Endothelial cell of umbilical vein (primary cell): ENCODE measurements at regions not wholly inside any gene's neighbourhood (a gene's known extent, or its start where the extent isn't known, plus 50 kb on each side); places are given as distances from the start of the nearest gene placed in this dataset.

Experiments
- BruUV-seq: library from RNA; stranded (reverse); fragments of 400-500 nt; replicated peaks from 2 replicates; lab custom pipeline; 2021; lab: Mats Ljungman, UMichigan
- CTCF ChIA-PET: fragments of 300-600, 350-600 bp; sonication (Branson Sonifier 250); formaldehyde crosslinking; loops from one replicate; lab custom pipeline; 2021; ENCODE audit warnings: antibody characterized with exemption, inconsistent platforms; lab: Charles Lee
- POLR2A ChIA-PET: fragments of 300-600, 350-600 bp; sonication (Branson Sonifier 250); formaldehyde crosslinking; loops from one replicate; lab custom pipeline; 2021; ENCODE audit warnings: antibody characterized with exemption, inconsistent platforms; lab: Charles Lee
- DNase-seq: peaks from one replicate; pipeline ENCODE4 v3.0.0-alpha.2; 2011; ENCODE audit warnings: low read depth, low spot score
- FAIRE-seq: peaks from 2 replicates; lab custom pipeline; 2011; peaks lifted over from hg19 to GRCh38; lab: Jason Lieb, UNC
- H2AFZ ChIP-seq: 2 replicates; pipeline ENCODE4 v1.6.0; 2012; ENCODE audit warnings: low read depth, low read length, control low read depth, inconsistent platforms
- H3K27ac ChIP-seq: 2 replicates; pipeline ENCODE4 v1.5.1; 2011; ENCODE audit warnings: low read depth, mild to moderate bottlenecking, control low read depth, low read length, moderate library complexity; ENCODE audit not compliant: insufficient read depth
- H3K27me3 ChIP-seq, 2 experiments: 2 replicates each; pipeline versions ENCODE4 v1.6.0 to v1.6.1; 2011; ENCODE audit warnings: low read length in 2 of 2, mixed read lengths in 1 of 2; ENCODE audit not compliant: control insufficient read depth in 2 of 2, insufficient read depth in 2 of 2
- H3K36me3 ChIP-seq, 2 experiments: 2 replicates in 1 of 2; 3 replicates in 1 of 2; pipeline ENCODE4 v1.5.1; 2011; ENCODE audit warnings: low read length in 2 of 2, mild to moderate bottlenecking in 1 of 2, moderate library complexity in 1 of 2; ENCODE audit not compliant: control insufficient read depth in 2 of 2, insufficient read depth in 2 of 2; ENCODE audit errors: extremely low read depth in 1 of 2
- H3K4me1 ChIP-seq: 3 replicates; pipeline ENCODE4 v1.5.1; 2011; ENCODE audit warnings: mild to moderate bottlenecking, low read length; ENCODE audit not compliant: control insufficient read depth, insufficient read depth; ENCODE audit errors: extremely low read depth
- H3K4me2 ChIP-seq: 2 replicates; pipeline ENCODE4 v1.6.1; 2011; ENCODE audit warnings: low read length, control low read depth, mixed read lengths; ENCODE audit not compliant: insufficient read depth
- H3K4me3 ChIP-seq, 3 experiments: fragments of 200-600 bp in 1 of 3; sonication (generic), shearing (Covaris generic) in 1 of 3; replicated peaks in 1 of 3; 2 replicates each; pipeline ENCODE4 v1.5.1; 2011 to 2016; ENCODE audit warnings: control low read depth in 3 of 3, low read length in 3 of 3, mild to moderate bottlenecking in 2 of 3, inconsistent platforms in 1 of 3, low read depth in 1 of 3, moderate library complexity in 1 of 3; ENCODE audit not compliant: insufficient read depth in 1 of 3
- H3K79me2 ChIP-seq: 2 replicates; pipeline ENCODE4 v1.6.0; 2012; ENCODE audit warnings: low read length, inconsistent platforms; ENCODE audit not compliant: control insufficient read depth, insufficient read depth
- H3K9ac ChIP-seq: replicated peaks from 2 replicates; pipeline ENCODE3; 2011; ENCODE audit warnings: low read length, control low read depth; ENCODE audit not compliant: insufficient read depth; ENCODE audit errors: extremely low read depth
- H3K9me1 ChIP-seq: replicated peaks from 3 replicates; pipeline ENCODE4 v1.6.0; 2011; ENCODE audit warnings: mild to moderate bottlenecking, low read length; ENCODE audit not compliant: control insufficient read depth, insufficient read depth; ENCODE audit errors: extremely low read depth
- H3K9me3 ChIP-seq: replicated peaks from 2 replicates; pipeline ENCODE4 v1.5.1; 2012; ENCODE audit warnings: low read length, inconsistent platforms; ENCODE audit not compliant: control insufficient read depth, insufficient read depth
- H4K20me1 ChIP-seq: replicated peaks from 2 replicates; pipeline ENCODE3; 2011; ENCODE audit warnings: mild to moderate bottlenecking, low read length; ENCODE audit not compliant: control insufficient read depth, insufficient read depth; ENCODE audit errors: extremely low read depth
- CTCF ChIP-seq, 2 donors: IDR thresholded peaks; 1 replicate in 1 of 2; 2 replicates in 1 of 2; pipeline ENCODE4 v1.5.1; 2011; ENCODE audit warnings: low read length in 2 of 2, mild to moderate bottlenecking in 2 of 2, moderate library complexity in 2 of 2, control low read depth in 1 of 2, inconsistent platforms in 1 of 2, low read depth in 1 of 2; ENCODE audit not compliant: insufficient read depth in 1 of 2; ENCODE audit errors: extremely low read depth in 1 of 2
- EZH2 ChIP-seq: IDR thresholded peaks from 2 replicates; pipeline ENCODE4 v1.6.1; 2012; ENCODE audit warnings: borderline replicate concordance, low read depth, mild to moderate bottlenecking, moderate library complexity, low read length, inconsistent platforms; ENCODE audit not compliant: severe bottlenecking
- FOS ChIP-seq: IDR thresholded peaks from 2 replicates; pipeline ENCODE4 v1.6.1; 2011; ENCODE audit warnings: mild to moderate bottlenecking, low read length, moderate library complexity, borderline replicate concordance; ENCODE audit not compliant: insufficient read depth
- GATA2 ChIP-seq: IDR thresholded peaks from 2 replicates; pipeline ENCODE4 v1.7.0; 2011; ENCODE audit warnings: low read depth, mild to moderate bottlenecking, moderate library complexity, mixed read lengths, low read length; ENCODE audit not compliant: insufficient read length, insufficient read depth
- JUN ChIP-seq: IDR thresholded peaks from 2 replicates; pipeline ENCODE4 v1.6.1; 2011; ENCODE audit warnings: borderline replicate concordance, low read depth; ENCODE audit not compliant: insufficient read length, insufficient read depth
- MAX ChIP-seq: IDR thresholded peaks from 2 replicates; pipeline ENCODE4 v1.6.1; 2011; ENCODE audit not compliant: insufficient read depth, insufficient read length
- MYC ChIP-seq: IDR thresholded peaks from one replicate; pipeline ENCODE4 v1.6.1; 2011; ENCODE audit warnings: mild to moderate bottlenecking, low read depth, low read length
- POLR2A ChIP-seq: IDR thresholded peaks from 2 replicates; pipeline ENCODE4 v1.6.1; 2012; ENCODE audit warnings: low read depth, mild to moderate bottlenecking, control low read depth, low read length
- POLR2AphosphoS5 ChIP-seq: IDR thresholded peaks from 2 replicates; pipeline ENCODE4 v1.6.1; 2012; ENCODE audit warnings: low read depth, mild to moderate bottlenecking, control low read depth, low read length, moderate library complexity; ENCODE audit not compliant: insufficient read depth
- dilution Hi-C: fragments of 300-500 bp; cut with MboI; formaldehyde crosslinking; loops from one replicate; pipeline ENCODE4 v1.15.0; 2019; ENCODE audit warnings: low sequenced_read_pairs; ENCODE audit not compliant: extremely low pct_ligation_motif_present
- intact Hi-C: fragments of 100-400 bp; cut with micrococcal nuclease; formaldehyde crosslinking; loops from one replicate; pipeline ENCODE4 v1.10.0; 2022

- no peak overlapping the region for H2AFZ ChIP-seq
- no peak overlapping the region for H3K27ac ChIP-seq
- POLR2A ChIA-PET = no interaction called here
- BruUV-seq = no TSS peak
- H3K9me3 ChIP-seq = no peaks in the 10 kb centered on the region
- H3K4me2 ChIP-seq = no peak overlapping the region
- H4K20me1 ChIP-seq = no peaks in the 10 kb centered on the region
- H3K4me3 ChIP-seq = no peak overlapping the region
- intact Hi-C loops (no loop called here), dilution Hi-C loops (no loop called here)
- CTCF ChIA-PET = interaction anchor here (1.2 to 6.3 kb wide), 4 partner anchors 9 to 228 kb away, joined by 3 to 36 read pairs (median 5); no protein-coding TSS in a partner anchor
- peaks cover 0 to 1% of the 10 kb centered on the region in 2 experiments for H3K27me3 ChIP-seq
- no peaks in the 10 kb centered on the region for H3K4me1 ChIP-seq
- H3K79me2 ChIP-seq = no peaks in the 10 kb centered on the region
- H3K9ac ChIP-seq = no peak overlapping the region
- FAIRE-seq = no peak
- no peak for DNase-seq
- H3K9me1 ChIP-seq = no peaks in the 10 kb centered on the region
- no peak for TF ChIP-seq MYC
- no peaks in the 10 kb centered on the region for H3K36me3 ChIP-seq
These were observed 293.3 kb upstream of the PARD3B start for GRCh38 chr2:204251998-204252376.

- H3K79me2 ChIP-seq = no peaks in the 10 kb centered on the region
- H3K4me2 ChIP-seq = no peak overlapping the region
- H3K9me3 ChIP-seq = no peaks in the 10 kb centered on the region
- no peak overlapping the region for H3K27ac ChIP-seq
- H4K20me1 ChIP-seq = no peaks in the 10 kb centered on the region
- FAIRE-seq (no peak), DNase-seq (no peak)
- no peak overlapping the region for H2AFZ ChIP-seq
- TF ChIP-seq JUN (no peak), POLR2AphosphoS5 (no peak), MAX (no peak), MYC (no peak), EZH2 (no peak), FOS (no peak), GATA2 (no peak), POLR2A (no peak), CTCF (IDR thresholded peaks at IDR 0.05; ENCODE audit: extremely low read depth in 1 of 2, insufficient read depth in 1 of 2, low read depth in 1 of 2, low read length in 2 of 2) (no peak)
- POLR2A ChIA-PET = no interaction called here
- H3K9ac ChIP-seq = no peak overlapping the region
- CTCF ChIA-PET = interaction anchor here (1.1 kb wide), 1 partner anchor 110 kb away, joined by 5 read pairs; no protein-coding TSS in a partner anchor
- no peak overlapping the region for H3K4me3 ChIP-seq
- BruUV-seq = no TSS peak
- H3K4me1 ChIP-seq = peaks cover 6% of the 10 kb centered on the region
- no peaks in the 10 kb centered on the region for H3K9me1 ChIP-seq
- no peaks in the 10 kb centered on the region for H3K27me3 ChIP-seq
- intact Hi-C loops (no loop called here), dilution Hi-C loops (no loop called here)
- H3K36me3 ChIP-seq = no peaks in the 10 kb centered on the region
These were observed 290.2 kb upstream of the PARD3B start for GRCh38 chr2:204255071-204255470.
